HAP-1 (cell line): ENCODE measurements at regions not wholly inside any gene's neighbourhood (a gene's known extent, or its start where the extent isn't known, plus 50 kb on each side); places are given as distances from the start of the nearest gene placed in this dataset.

Source experiments
- DNase-seq, 2 experiments: peaks; one replicate each; pipeline ENCODE4 v3.0.0-alpha.2; 2016 to 2020; ENCODE audit warnings: low spot score in 2 of 2
- H3K27me3 ChIP-seq: fragments of 250-450 bp; sonication (Bioruptor Pico); 2 replicates; pipeline ENCODE4 v1.5.1; 2020; ENCODE audit warnings: low read depth, mild to moderate bottlenecking, moderate library complexity
- H3K36me3 ChIP-seq: fragments of 250-450 bp; sonication (Bioruptor Pico); replicated peaks from 2 replicates; pipeline ENCODE4 v1.5.1; 2020; ENCODE audit warnings: mild to moderate bottlenecking
- H3K4me1 ChIP-seq: fragments of 250-450 bp; sonication (Bioruptor Pico); 2 replicates; pipeline ENCODE4 v1.5.1; 2020; ENCODE audit warnings: mild to moderate bottlenecking
- H3K4me3 ChIP-seq: fragments of 250-450 bp; sonication (Bioruptor Pico); 2 replicates; pipeline ENCODE4 v1.5.1; 2020; ENCODE audit warnings: mild to moderate bottlenecking, moderate library complexity
- H3K9me3 ChIP-seq: fragments of 250-450 bp; sonication (Bioruptor Pico); 2 replicates; pipeline ENCODE4 v1.5.1; 2020; ENCODE audit warnings: mild to moderate bottlenecking, moderate library complexity
- in situ Hi-C: fragments of 300-500 bp; cut with MboI; formaldehyde crosslinking; loops from 3 replicates; pipeline ENCODE4 v1.14.3; 2020; ENCODE audit warnings: low sequenced_read_pairs, inconsistent platforms, mixed read lengths

DNA sequence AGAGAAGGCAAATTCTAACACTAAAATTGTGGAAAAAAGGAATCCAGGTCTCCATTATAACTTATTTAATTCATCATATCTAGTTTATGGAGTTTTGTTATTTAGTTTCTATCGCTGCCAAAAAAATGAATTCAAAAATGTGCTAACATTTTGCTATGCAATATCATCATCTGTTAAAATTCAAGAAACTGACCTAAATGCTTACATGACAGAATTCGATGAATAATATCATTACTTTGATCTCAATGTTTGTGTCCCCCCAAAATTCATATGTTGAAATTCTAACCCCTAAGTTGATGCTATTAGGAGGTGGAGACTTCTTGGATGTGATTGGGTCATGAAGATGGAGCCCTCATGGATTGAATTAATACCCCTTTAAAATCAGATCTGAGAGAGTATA lies 775.0 kb downstream of the PCDH17 start:
- in situ Hi-C loops: no loop called here
- DNase-seq: no peak
- no peaks in the 10 kb centered on the region for H3K4me1 ChIP-seq
- no peaks in the 10 kb centered on the region for H3K9me3 ChIP-seq
- no peak overlapping the region for H3K4me3 ChIP-seq
- H3K36me3 ChIP-seq: no peaks in the 10 kb centered on the region
- H3K27me3 ChIP-seq: no peaks in the 10 kb centered on the region

DNA sequence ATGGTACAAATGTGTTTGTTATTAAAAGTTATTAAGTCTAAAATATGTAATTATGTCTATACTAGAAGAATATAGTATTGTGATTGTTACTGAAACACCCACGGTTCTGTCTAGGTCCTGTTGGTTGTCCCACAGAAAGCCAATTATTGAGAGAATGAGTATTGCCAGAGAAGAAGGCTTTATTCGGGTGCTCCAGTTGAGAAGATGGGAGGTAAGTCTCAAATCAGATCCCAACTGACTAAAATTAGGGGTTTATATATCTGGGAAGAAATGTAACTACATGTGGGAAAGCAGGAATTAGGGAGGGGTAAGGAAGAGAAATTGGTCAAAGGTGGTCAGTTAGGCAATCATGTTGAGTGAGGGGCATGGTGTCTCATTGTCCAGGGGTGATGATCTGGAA lies 798.4 kb downstream of the PCDH17 start:
- H3K36me3 ChIP-seq: no peaks in the 10 kb centered on the region
- H3K4me1 ChIP-seq: no peaks in the 10 kb centered on the region
- in situ Hi-C loops: no loop called here
- no peaks in the 10 kb centered on the region; the same call in 1 of the 2 replicates for H3K9me3 ChIP-seq
- no peak overlapping the region for H3K4me3 ChIP-seq
- no peaks in the 10 kb centered on the region for H3K27me3 ChIP-seq
- DNase-seq: no peak

DNA sequence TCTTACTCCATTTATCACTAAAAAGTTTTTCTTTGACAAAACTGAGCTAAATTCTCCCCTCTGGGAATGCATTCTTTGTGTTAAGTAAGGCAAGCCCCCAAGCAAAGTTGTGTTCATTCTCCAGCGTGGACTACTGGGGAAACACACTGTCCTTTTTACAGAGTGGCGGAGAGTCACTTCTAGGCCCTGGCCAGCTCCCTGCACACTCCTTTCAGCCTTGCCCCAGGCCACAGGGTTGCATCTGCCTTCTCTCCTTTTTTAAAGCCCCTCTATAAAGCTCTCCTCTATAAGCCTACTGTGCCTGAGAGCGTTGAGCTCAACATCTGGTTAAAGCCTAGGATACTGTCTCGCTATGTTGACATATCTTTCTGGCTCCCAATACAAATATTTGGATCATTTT lies 803.4 kb downstream of the PCDH17 start:
- Histone ChIP-seq H3K27me3 (no peaks in the 10 kb centered on the region), H3K9me3 (no peaks in the 10 kb centered on the region), H3K4me3 (no peak overlapping the region), H3K36me3 (no peaks in the 10 kb centered on the region), H3K4me1 (no peaks in the 10 kb centered on the region)
- no peak for DNase-seq
- in situ Hi-C loops: no loop called here

DNA sequence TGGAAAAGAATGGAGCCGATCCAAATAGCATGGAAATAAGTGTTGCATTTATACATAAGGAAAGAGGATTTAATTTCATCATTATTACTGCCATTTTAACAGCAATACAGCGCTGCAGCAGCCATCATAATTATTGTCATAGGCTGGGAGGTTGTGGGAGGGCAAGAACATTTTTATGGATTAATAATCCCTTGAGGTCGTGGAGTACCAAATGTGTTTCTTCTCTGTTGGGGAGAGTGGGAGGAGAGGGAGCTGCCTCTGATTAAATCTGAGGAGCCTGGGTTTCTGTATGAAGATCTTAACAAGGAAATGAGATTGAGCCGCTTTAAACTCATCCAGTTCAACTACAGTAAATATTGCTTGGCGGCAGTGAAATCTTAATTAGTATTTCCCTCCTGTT lies 805.9 kb downstream of the PCDH17 start:
- H3K9me3 ChIP-seq: no peaks in the 10 kb centered on the region
- H3K4me3 ChIP-seq: no peak overlapping the region
- no peaks in the 10 kb centered on the region for H3K4me1 ChIP-seq
- in situ Hi-C loops: no loop called here
- H3K27me3 ChIP-seq: no peaks in the 10 kb centered on the region
- no peaks in the 10 kb centered on the region for H3K36me3 ChIP-seq
- no peak for DNase-seq

DNA sequence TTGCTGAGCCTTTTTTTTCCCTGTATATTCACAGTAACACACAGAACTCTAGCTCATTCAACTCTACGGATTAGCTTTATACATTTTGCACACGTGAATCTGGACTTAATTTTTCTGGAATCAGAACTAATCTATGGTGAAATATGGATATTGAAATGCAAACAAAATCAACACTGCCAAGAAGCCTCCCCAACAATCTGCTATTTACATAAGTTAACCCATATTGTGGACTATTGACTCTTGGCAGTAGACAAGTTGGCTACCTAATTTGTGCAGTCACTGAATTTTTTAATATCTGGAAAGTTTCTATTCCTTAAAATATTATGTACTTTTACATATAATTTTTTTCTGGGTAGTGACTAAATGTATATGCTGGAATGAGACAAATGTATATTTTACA lies 815.4 kb downstream of the PCDH17 start:
- Histone ChIP-seq H3K4me3 (no peak overlapping the region), H3K4me1 (peaks cover 3% of the 10 kb centered on the region), H3K27me3 (no peaks in the 10 kb centered on the region), H3K9me3 (no peaks in the 10 kb centered on the region), H3K36me3 (no peaks in the 10 kb centered on the region)
- no peak for DNase-seq
- in situ Hi-C loops: no loop called here

DNA sequence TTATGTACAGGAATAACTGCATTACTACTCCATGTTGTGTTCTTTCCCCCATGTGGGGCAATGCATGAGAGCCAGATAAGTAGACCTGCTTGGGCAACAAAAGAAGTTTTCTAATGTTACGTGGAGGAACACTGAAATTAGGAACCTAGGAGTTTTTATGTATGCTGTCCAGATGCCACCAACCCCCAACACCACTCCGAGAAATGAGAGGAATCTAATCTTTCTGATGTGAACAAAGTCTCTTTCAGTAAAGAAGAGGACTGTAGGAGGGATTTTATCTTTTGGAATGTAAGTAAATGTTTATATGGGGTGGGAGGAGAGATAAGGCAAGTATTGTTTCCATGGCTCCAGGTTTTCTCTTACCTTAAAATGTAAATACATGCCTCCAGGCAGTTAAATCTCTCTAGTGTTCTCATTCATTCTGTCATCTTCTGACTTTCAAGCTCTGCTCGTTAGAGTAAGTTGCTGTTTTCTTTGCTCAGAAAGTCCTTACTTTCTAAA lies 820.6 kb downstream of the PCDH17 start:
- Histone ChIP-seq H3K27me3 (no peaks in the 10 kb centered on the region), H3K4me3 (no peak overlapping the region), H3K4me1 (peaks cover 10% of the 10 kb centered on the region), H3K9me3 (no peaks in the 10 kb centered on the region), H3K36me3 (no peaks in the 10 kb centered on the region)
- DNase-seq: peak; percentile 7 to 76
- in situ Hi-C loops: no loop called here

DNA sequence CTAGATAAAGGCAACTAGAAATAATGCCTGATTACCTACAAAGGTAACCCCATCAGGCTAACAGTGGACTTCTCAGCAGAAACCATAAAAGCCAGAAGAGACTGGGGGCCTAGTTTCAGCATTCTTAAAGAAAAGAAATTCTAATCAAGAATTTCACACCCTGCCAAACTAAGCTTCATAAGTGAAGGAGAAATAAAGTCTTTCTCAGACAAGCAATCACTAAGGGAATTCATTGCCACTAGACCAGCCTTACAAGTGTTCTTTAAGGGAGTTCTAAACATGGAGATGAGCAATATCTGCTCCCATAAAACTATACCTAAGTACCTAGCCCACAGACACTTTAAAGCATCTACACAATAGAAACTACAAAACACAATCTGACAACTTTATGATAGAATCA lies 823.5 kb downstream of the PCDH17 start:
- in situ Hi-C loops: no loop called here
- no peak overlapping the region for H3K4me3 ChIP-seq
- peaks cover 10% of the 10 kb centered on the region for H3K4me1 ChIP-seq
- H3K9me3 ChIP-seq: no peaks in the 10 kb centered on the region
- DNase-seq: no peak
- no peaks in the 10 kb centered on the region for H3K36me3 ChIP-seq
- no peaks in the 10 kb centered on the region for H3K27me3 ChIP-seq

DNA sequence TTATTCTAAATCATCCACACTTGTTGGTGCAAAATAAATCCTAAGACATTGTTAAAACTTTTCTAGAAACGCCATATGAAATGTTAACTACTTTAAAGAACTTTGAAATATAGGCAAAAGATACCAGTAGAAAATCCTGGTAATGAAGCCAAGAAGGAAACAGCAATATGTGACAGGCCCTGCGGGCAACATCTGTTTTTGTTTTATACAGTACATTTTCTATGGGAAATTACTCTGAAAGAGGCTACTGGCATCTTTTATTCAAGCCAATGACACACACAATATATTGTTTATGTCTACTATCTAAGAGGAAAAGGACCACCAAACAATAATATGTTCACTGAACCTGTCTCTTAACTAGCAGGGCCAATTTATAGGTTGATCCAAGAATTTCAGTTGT lies 829.7 kb downstream of the PCDH17 start:
- H3K4me3 ChIP-seq: no peak overlapping the region
- no peaks in the 10 kb centered on the region for H3K9me3 ChIP-seq
- H3K36me3 ChIP-seq: no peaks in the 10 kb centered on the region
- H3K4me1 ChIP-seq: no peaks in the 10 kb centered on the region
- no peaks in the 10 kb centered on the region for H3K27me3 ChIP-seq
- DNase-seq: no peak
- in situ Hi-C loops: no loop called here

DNA sequence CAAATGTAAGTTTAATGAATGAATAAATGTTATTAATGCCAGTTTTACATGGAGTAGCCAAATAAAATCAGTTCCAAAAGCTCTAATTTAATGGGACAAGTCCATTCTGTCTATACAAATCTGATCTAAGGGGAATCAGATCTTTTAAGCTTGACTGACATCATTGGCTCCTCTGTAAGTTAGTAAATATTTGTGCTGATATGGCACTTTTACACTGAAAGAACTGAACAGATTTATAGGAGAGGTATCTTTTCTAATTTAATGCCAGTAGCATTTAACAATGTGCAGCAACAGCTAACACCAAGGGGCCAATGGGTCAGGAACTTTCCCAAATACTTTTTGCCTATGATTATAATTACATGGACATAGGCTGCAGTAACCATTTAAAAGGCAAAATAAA lies 832.3 kb downstream of the PCDH17 start:
- in situ Hi-C loops: no loop called here
- Histone ChIP-seq H3K4me1 (no peaks in the 10 kb centered on the region), H3K36me3 (no peaks in the 10 kb centered on the region), H3K9me3 (no peaks in the 10 kb centered on the region), H3K27me3 (no peaks in the 10 kb centered on the region), H3K4me3 (no peak overlapping the region)
- no peak for DNase-seq

DNA sequence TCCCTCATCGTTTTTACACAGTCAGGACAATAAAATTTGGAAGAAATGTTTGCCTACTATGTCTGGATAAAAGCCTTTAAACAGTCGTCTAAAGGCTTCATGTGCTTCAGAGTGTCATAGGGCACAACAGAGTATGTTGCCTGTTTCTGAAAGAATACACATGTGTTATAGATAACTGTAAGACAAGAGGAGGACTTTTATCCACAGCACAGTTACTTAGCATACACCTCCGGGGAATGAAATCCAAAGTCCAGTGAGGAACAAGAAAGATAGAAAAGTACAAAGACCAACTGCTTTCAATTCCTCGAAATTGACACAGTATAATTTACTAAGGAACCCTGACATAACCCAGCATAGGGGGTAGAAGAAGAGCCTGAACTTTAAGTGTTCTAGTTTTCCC lies 835.6 kb downstream of the PCDH17 start:
- Histone ChIP-seq H3K4me3 (no peak overlapping the region), H3K27me3 (no peaks in the 10 kb centered on the region), H3K36me3 (no peaks in the 10 kb centered on the region), H3K4me1 (no peaks in the 10 kb centered on the region), H3K9me3 (no peaks in the 10 kb centered on the region)
- no peak for DNase-seq
- in situ Hi-C loops: no loop called here

DNA sequence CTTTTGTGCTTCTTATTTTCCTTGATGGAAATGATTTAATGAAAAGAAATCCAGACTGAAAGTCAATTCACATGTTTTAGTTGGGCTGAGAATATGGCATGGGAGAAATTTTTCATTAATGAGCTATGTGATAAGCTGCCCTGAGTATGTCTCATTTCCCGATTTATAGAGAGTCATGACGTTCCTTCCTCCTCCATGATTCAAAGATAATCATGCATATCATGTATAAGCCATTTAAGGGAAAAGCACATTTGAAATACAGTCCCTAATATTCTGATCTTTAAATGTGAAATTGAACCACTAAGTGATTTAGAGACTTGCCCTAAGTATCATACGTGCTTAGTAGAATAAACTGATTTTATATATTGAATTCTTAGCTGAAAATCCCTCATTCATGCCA lies 840.9 kb downstream of the PCDH17 start:
- Histone ChIP-seq H3K4me3 (no peak overlapping the region), H3K4me1 (no peaks in the 10 kb centered on the region), H3K27me3 (no peaks in the 10 kb centered on the region), H3K9me3 (no peaks in the 10 kb centered on the region), H3K36me3 (no peaks in the 10 kb centered on the region)
- in situ Hi-C loops: no loop called here
- DNase-seq: no peak

DNA sequence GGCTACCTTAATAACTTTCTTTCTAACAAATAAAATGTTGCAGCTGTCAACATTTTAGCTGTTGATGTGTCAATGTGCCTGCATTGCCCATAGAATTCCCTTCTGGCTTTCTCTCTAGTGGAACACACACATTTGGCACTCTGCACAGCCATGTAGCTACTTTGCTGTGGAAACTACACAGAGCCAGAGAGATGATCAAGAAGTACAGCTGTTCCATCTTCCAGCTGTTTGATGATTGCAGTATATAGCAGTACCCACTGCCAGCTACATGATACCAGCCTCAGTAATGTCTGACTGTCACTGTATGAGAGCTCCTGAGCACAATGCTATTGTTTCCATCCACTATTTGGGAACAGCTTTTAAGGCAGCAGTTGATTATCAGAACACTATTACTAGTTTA lies 843.0 kb downstream of the PCDH17 start:
- no peak overlapping the region for H3K4me3 ChIP-seq
- in situ Hi-C loops: no loop called here
- H3K9me3 ChIP-seq: no peaks in the 10 kb centered on the region
- no peak for DNase-seq
- no peaks in the 10 kb centered on the region for H3K36me3 ChIP-seq
- no peaks in the 10 kb centered on the region for H3K27me3 ChIP-seq
- no peaks in the 10 kb centered on the region for H3K4me1 ChIP-seq

DNA sequence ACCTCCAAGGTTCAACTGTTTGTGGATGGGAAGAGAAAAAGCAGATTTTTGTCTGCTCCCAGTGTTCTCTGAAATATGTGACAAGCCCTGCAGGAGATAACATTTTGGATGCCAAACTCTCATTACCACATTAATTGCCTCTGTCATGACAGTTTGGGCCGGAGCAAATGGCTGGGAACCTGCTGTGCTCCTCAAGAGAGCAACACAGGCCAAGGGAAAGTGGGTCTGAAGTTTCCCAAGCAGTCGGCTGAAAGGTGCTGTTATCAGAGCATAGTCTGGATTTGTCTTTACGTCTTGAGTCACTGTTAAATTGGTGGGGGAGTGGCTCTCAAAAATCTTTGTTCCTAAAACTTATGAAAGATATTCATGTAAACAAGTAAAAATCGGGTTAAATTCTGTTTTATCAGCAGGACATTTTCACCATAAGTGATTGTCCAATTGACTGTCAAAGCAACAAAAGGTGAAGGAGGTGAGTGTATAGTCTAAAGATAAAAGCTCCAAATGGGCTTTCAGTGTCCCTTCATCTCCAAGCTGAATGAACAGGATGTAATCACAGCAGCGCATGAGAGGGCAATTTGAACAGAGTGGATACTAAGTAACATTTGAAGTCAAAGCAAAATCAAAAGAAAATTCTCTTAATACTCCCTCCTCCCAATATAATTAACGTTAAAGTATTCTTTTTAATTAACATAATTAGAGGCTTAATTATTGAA lies 844.8 kb downstream of the PCDH17 start:
- Histone ChIP-seq H3K9me3 (no peaks in the 10 kb centered on the region), H3K4me3 (no peak overlapping the region), H3K27me3 (no peaks in the 10 kb centered on the region), H3K4me1 (no peaks in the 10 kb centered on the region), H3K36me3 (no peaks in the 10 kb centered on the region)
- DNase-seq: no peak
- in situ Hi-C loops: no loop called here

DNA sequence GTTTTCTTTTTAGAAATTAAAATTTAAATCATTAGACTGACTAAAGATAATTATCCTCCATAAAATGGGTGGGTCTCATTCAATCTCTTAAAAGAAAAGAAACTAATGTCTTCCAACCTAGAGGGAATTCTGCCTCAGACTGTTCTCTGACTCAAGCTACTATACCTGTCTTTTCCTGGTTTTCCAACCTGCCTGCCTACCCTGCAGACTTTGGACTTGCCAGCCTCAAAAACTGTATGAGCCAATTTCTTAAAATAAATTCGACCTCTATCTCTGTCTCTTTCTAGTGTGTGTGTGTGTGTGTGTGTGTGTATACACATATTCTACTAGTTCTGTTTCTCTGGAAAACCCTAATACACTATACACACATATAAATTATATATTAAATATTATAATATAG lies 847.3 kb downstream of the PCDH17 start:
- Histone ChIP-seq H3K4me1 (no peaks in the 10 kb centered on the region), H3K27me3 (no peaks in the 10 kb centered on the region), H3K36me3 (no peaks in the 10 kb centered on the region), H3K9me3 (no peaks in the 10 kb centered on the region), H3K4me3 (no peak overlapping the region)
- no peak for DNase-seq
- in situ Hi-C loops: no loop called here

DNA sequence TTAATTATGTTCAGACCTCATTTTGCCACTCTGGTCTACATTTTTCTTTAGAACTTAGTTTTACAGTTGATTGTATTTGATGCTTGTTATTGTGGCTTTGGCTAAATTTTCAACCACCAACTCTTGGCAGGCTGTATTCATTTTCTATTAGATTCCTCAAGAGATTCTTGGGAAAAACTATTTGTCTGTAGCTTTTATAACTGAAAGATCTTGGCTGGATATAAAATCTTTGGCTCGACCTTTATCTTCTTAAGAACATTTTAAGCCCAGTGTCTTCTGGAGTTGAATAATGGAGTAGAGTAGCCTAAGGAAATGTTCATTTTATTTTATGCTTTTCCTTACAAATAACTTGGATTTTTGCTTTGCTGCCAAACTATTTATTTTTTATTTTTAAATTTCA lies 848.5 kb downstream of the PCDH17 start:
- H3K9me3 ChIP-seq: no peaks in the 10 kb centered on the region
- in situ Hi-C loops: no loop called here

More for the DNA sequence above, 848.5 kb downstream of the PCDH17 start:
- no peak for DNase-seq
- Histone ChIP-seq H3K27me3 (no peaks in the 10 kb centered on the region), H3K4me1 (no peaks in the 10 kb centered on the region), H3K36me3 (no peaks in the 10 kb centered on the region), H3K4me3 (no peak overlapping the region)
